NCI-H2196 (cell line): ENCODE measurements at regions not wholly inside any gene's neighbourhood (a gene's known extent, or its start where the extent isn't known, plus 50 kb on each side); places are given as distances from the start of the nearest gene placed in this dataset.

Source experiments
- DNase-seq: peaks from one replicate; lab custom pipeline; 2025; ENCODE audit not compliant: unreplicated experiment; lab: John Stamatoyannopoulos, UW

GRCh38 chr10:131660427-131660826 is 240.4 kb upstream of the PPP2R2D start:
- DNase-seq: no peak

GRCh38 chr10:131662851-131663250 is 238.0 kb upstream of the PPP2R2D start:
- DNase-seq: no peak

GRCh38 chr10:131663351-131663750 is 237.5 kb upstream of the PPP2R2D start:
- no peak for DNase-seq

GRCh38 chr10:131666091-131666490 is 234.7 kb upstream of the PPP2R2D start:
- no peak for DNase-seq

- DNase-seq: no peak
Measured at GRCh38 chr10:131667047-131667446, 233.8 kb upstream of the PPP2R2D start.

- DNase-seq: no peak
Measured at GRCh38 chr10:131667561-131667960, 233.2 kb upstream of the PPP2R2D start.

- no peak for DNase-seq
Measured at GRCh38 chr10:131668903-131669302, 231.9 kb upstream of the PPP2R2D start.

- DNase-seq: no peak
Measured at GRCh38 chr10:131669838-131670237, 231.0 kb upstream of the PPP2R2D start.

GRCh38 chr10:131670341-131670740 is 230.5 kb upstream of the PPP2R2D start:
- DNase-seq: no peak

GRCh38 chr10:131673396-131673795 is 227.4 kb upstream of the PPP2R2D start:
- no peak for DNase-seq

GRCh38 chr10:131674130-131674529 is 226.7 kb upstream of the PPP2R2D start:
- DNase-seq: no peak

GRCh38 chr10:131675104-131675503 is 225.7 kb upstream of the PPP2R2D start:
- DNase-seq: no peak

- no peak for DNase-seq
Measured at GRCh38 chr10:131676046-131676799, 224.6 kb upstream of the PPP2R2D start.

GRCh38 chr10:131676800-131677421 is 223.9 kb upstream of the PPP2R2D start:
- DNase-seq: no peak

- DNase-seq: no peak
Measured at GRCh38 chr10:131677671-131678070, 223.1 kb upstream of the PPP2R2D start.

- DNase-seq: no peak
Measured at GRCh38 chr10:131678171-131678570, 222.6 kb upstream of the PPP2R2D start.

- DNase-seq: no peak
Measured at GRCh38 chr10:131678613-131679012, 222.2 kb upstream of the PPP2R2D start.

- DNase-seq: no peak
Measured at GRCh38 chr10:131679926-131680325, 220.9 kb upstream of the PPP2R2D start.

- DNase-seq: no peak
Measured at GRCh38 chr10:131681122-131681521, 219.7 kb upstream of the PPP2R2D start.

GRCh38 chr10:131681656-131682055 is 219.2 kb upstream of the PPP2R2D start:
- no peak for DNase-seq

GRCh38 chr10:131682271-131682962 is 218.4 kb upstream of the PPP2R2D start:
- no peak for DNase-seq

- no peak for DNase-seq
Measured at GRCh38 chr10:131683281-131683861, 217.4 kb upstream of the PPP2R2D start.
